H1 (cell line): ENCODE measurements at regions not wholly inside any gene's neighbourhood (a gene's known extent, or its start where the extent isn't known, plus 50 kb on each side); places are given as distances from the start of the nearest gene placed in this dataset.

ENCODE experiments used
- CTCF ChIA-PET: fragments of 300-600 bp; sonication (Branson Sonifier 250); formaldehyde crosslinking; loops from one replicate; lab custom pipeline; 2021; ENCODE audit not compliant: partially characterized antibody; lab: Charles Lee
- POLR2A ChIA-PET: fragments of 300-600 bp; sonication (Branson Sonifier 250); formaldehyde crosslinking; loops from one replicate; lab custom pipeline; 2021; ENCODE audit warnings: inconsistent platforms; ENCODE audit not compliant: partially characterized antibody; lab: Charles Lee
- DNase-seq, 2 experiments: peaks; one replicate each; pipeline versions ENCODE4 v3.0.0 to v3.0.0-alpha.2; 2010 to 2022; ENCODE audit warnings: low spot score in 2 of 2, low read depth in 1 of 2, mixed read lengths in 1 of 2
- FAIRE-seq: peaks from 2 replicates; lab custom pipeline; 2011; peaks lifted over from hg19 to GRCh38; lab: Jason Lieb, UNC
- H2AFZ ChIP-seq: 2 replicates; pipeline ENCODE4 v1.8.1; 2012; ENCODE audit warnings: low read length, inconsistent platforms
- H2AK5ac ChIP-seq: 2 replicates; pipeline ENCODE4 v1.6.1; 2013; ENCODE audit warnings: low read depth, low read length
- H2BK120ac ChIP-seq: replicated peaks from 2 replicates; pipeline ENCODE3; 2013; ENCODE audit warnings: low read depth, low read length, inconsistent platforms
- H2BK12ac ChIP-seq: 2 replicates; pipeline ENCODE4 v1.6.1; 2013; ENCODE audit warnings: low read depth, low read length
- H2BK15ac ChIP-seq: 2 replicates; pipeline ENCODE4 v1.6.1; 2013; ENCODE audit warnings: low read length
- H2BK20ac ChIP-seq: 2 replicates; pipeline ENCODE4 v1.6.1; 2013; ENCODE audit warnings: low read length
- H2BK5ac ChIP-seq: 2 replicates; pipeline ENCODE4 v1.6.1; 2013; ENCODE audit warnings: low read depth, low read length
- H3K14ac ChIP-seq: 2 replicates; pipeline ENCODE4 v1.6.1; 2013; ENCODE audit warnings: inconsistent platforms; ENCODE audit not compliant: insufficient read length
- H3K18ac ChIP-seq: 2 replicates; pipeline ENCODE4 v1.6.1; 2013; ENCODE audit warnings: low read length; ENCODE audit errors: extremely low read depth
- H3K23ac ChIP-seq: 2 replicates; pipeline ENCODE4 v1.6.1; 2013; ENCODE audit warnings: inconsistent platforms; ENCODE audit not compliant: insufficient read length
- H3K23me2 ChIP-seq: 2 replicates; pipeline ENCODE4 v1.6.1; 2013; ENCODE audit warnings: low read depth, low read length
- H3K27ac ChIP-seq: 2 replicates; pipeline ENCODE4 v1.6.1; 2011; ENCODE audit warnings: low read depth, low read length, inconsistent platforms
- H3K27me3 ChIP-seq, 4 experiments: replicated peaks in 1 of 4; 1 replicate in 1 of 4; 2 replicates in 3 of 4; pipeline versions ENCODE4 v1.6.1 to v1.8.1; 2011 to 2013; ENCODE audit warnings: low read length in 3 of 4, mild to moderate bottlenecking in 3 of 4, inconsistent platforms in 2 of 4, mixed read lengths in 2 of 4, moderate library complexity in 1 of 4; ENCODE audit not compliant: control insufficient read depth in 3 of 4, insufficient read depth in 3 of 4; ENCODE audit errors: extremely low read depth in 1 of 4
- H3K36me3 ChIP-seq, 4 experiments: 2 replicates each; pipeline versions ENCODE4 v1.6.1 to v1.8.1; 2011 to 2013; ENCODE audit warnings: mild to moderate bottlenecking in 4 of 4, low read length in 3 of 4, moderate library complexity in 2 of 4, control low read depth in 1 of 4, inconsistent platforms in 1 of 4; ENCODE audit not compliant: insufficient read depth in 4 of 4, control insufficient read depth in 2 of 4
- H3K4ac ChIP-seq: replicated peaks from 2 replicates; pipeline ENCODE3; 2013; ENCODE audit warnings: low read length, low read depth, mixed read lengths, inconsistent platforms; ENCODE audit not compliant: insufficient read length
- H3K4me1 ChIP-seq, 4 experiments: replicated peaks in 1 of 4; 1 replicate in 1 of 4; 2 replicates in 3 of 4; pipeline versions ENCODE4 v1.6.1 to v1.8.1; 2011 to 2013; ENCODE audit warnings: low read length in 3 of 4, inconsistent platforms in 2 of 4, mixed read lengths in 1 of 4; ENCODE audit not compliant: insufficient read depth in 4 of 4, control insufficient read depth in 3 of 4
- H3K4me2 ChIP-seq, 2 experiments: 2 replicates each; pipeline versions ENCODE4 v1.6.1 to v1.8.1; 2011 to 2013; ENCODE audit warnings: low read depth in 2 of 2, low read length in 2 of 2, control low read depth in 1 of 2, inconsistent platforms in 1 of 2, mild to moderate bottlenecking in 1 of 2; ENCODE audit not compliant: insufficient read depth in 1 of 2
- H3K4me3 ChIP-seq, 4 experiments: fragments of 200-600, 300-600 bp in 1 of 4; sonication (generic), shearing (Covaris generic), sonication (Bioruptor Twin) in 1 of 4; 2 replicates each; pipeline versions ENCODE4 v1.5.1 to v1.8.1; 2011 to 2016; ENCODE audit warnings: low read length in 4 of 4, low read depth in 3 of 4, control low read depth in 2 of 4, inconsistent platforms in 2 of 4, mild to moderate bottlenecking in 2 of 4, mixed read lengths in 1 of 4, moderate library complexity in 1 of 4; ENCODE audit not compliant: insufficient read depth in 2 of 4; ENCODE audit errors: extremely low read depth in 1 of 4
- H3K56ac ChIP-seq: replicated peaks from 2 replicates; pipeline ENCODE3; 2013; ENCODE audit warnings: low read depth, mild to moderate bottlenecking, mixed read lengths, low read length, inconsistent platforms; ENCODE audit not compliant: insufficient read length
- H3K79me1 ChIP-seq: 2 replicates; pipeline ENCODE4 v1.6.1; 2013; ENCODE audit warnings: low read depth, low read length, control low read depth
- H3K79me2 ChIP-seq, 2 experiments: 2 replicates each; pipeline versions ENCODE4 v1.6.1 to v1.8.1; 2012 to 2013; ENCODE audit warnings: low read length in 2 of 2, mild to moderate bottlenecking in 2 of 2, inconsistent platforms in 1 of 2; ENCODE audit not compliant: insufficient read depth in 2 of 2, control insufficient read depth in 1 of 2
- H3K9ac ChIP-seq, 4 experiments: replicated peaks in 1 of 4; 1 replicate in 1 of 4; 2 replicates in 3 of 4; pipeline versions ENCODE4 v1.6.1 to v1.8.1; 2011 to 2013; ENCODE audit warnings: low read depth in 3 of 4, low read length in 3 of 4, control low read depth in 2 of 4, mild to moderate bottlenecking in 2 of 4, moderate library complexity in 2 of 4, inconsistent platforms in 1 of 4; ENCODE audit errors: extremely low read depth in 1 of 4
- H3K9me3 ChIP-seq, 2 experiments: 2 replicates each; pipeline versions ENCODE4 v1.6.1 to v1.8.1; 2012 to 2013; ENCODE audit warnings: mild to moderate bottlenecking in 2 of 2, moderate library complexity in 2 of 2, control low read depth in 1 of 2, inconsistent platforms in 1 of 2, low read depth in 1 of 2, low read length in 1 of 2, mixed read lengths in 1 of 2; ENCODE audit not compliant: insufficient read depth in 2 of 2
- H4K20me1 ChIP-seq, 2 experiments: replicated peaks in 1 of 2; 2 replicates each; pipeline versions ENCODE3 to v1.8.1; 2011 to 2013; ENCODE audit warnings: inconsistent platforms in 2 of 2, low read length in 2 of 2, mild to moderate bottlenecking in 1 of 2; ENCODE audit not compliant: insufficient read depth in 2 of 2, control insufficient read depth in 1 of 2
- H4K5ac ChIP-seq: 2 replicates; pipeline ENCODE4 v1.6.1; 2013; ENCODE audit warnings: low read length, low read depth, mixed read lengths, inconsistent platforms; ENCODE audit not compliant: insufficient read length
- H4K8ac ChIP-seq: 2 replicates; pipeline ENCODE4 v1.8.0; 2013; ENCODE audit warnings: mild to moderate bottlenecking, moderate library complexity, low read length, inconsistent platforms; ENCODE audit not compliant: insufficient read depth; ENCODE audit errors: extremely low read depth
- H4K91ac ChIP-seq: replicated peaks from 2 replicates; pipeline ENCODE3; 2013; ENCODE audit warnings: low read length, mixed read lengths, inconsistent platforms; ENCODE audit not compliant: insufficient read length
- ASH2L ChIP-seq: fragments of 200-600, 300-600 bp; sonication (generic); IDR thresholded peaks from one replicate; pipeline ENCODE4 v1.7.1; 2017; ENCODE audit warnings: low read length
- CBX5 ChIP-seq: fragments of 300-800, 300-1000 bp; sonication (generic); IDR thresholded peaks from 2 replicates; pipeline ENCODE4 v1.7.1; 2016; ENCODE audit warnings: antibody characterized with exemption, low read length, low read depth
- CREB1 ChIP-seq: IDR thresholded peaks from 2 replicates; pipeline ENCODE4 v1.6.1; 2012; ENCODE audit warnings: inconsistent platforms
- EP300 ChIP-seq, 2 experiments: IDR thresholded peaks; 1 replicate in 1 of 2; 2 replicates in 1 of 2; pipeline ENCODE4 v1.6.1; 2011 to 2012; ENCODE audit warnings: low read depth in 2 of 2, low read length in 2 of 2, mild to moderate bottlenecking in 2 of 2, borderline replicate concordance in 1 of 2, inconsistent platforms in 1 of 2, moderate library complexity in 1 of 2
- JUN ChIP-seq: IDR thresholded peaks from 2 replicates; pipeline ENCODE4 v1.6.1; 2011; ENCODE audit warnings: low read depth, mild to moderate bottlenecking, improper control_type of control experiment, low read length
- PHF8 ChIP-seq: fragments of 200-600 bp; sonication (generic); conservative IDR thresholded peaks from 2 replicates; pipeline ENCODE4 v1.7.1; 2012; ENCODE audit warnings: low read depth, mild to moderate bottlenecking, inconsistent platforms, low read length, moderate library complexity
- RAD21 ChIP-seq, 2 experiments: IDR thresholded peaks in 1 of 2; conservative IDR thresholded peaks in 1 of 2; 2 replicates each; pipeline ENCODE4 v1.6.1; 2011; ENCODE audit warnings: low read depth in 2 of 2, low read length in 2 of 2, improper control_type of control experiment in 1 of 2, inconsistent platforms in 1 of 2, mild to moderate bottlenecking in 1 of 2, moderate library complexity in 1 of 2
- RBBP5 ChIP-seq: IDR thresholded peaks from 2 replicates; pipeline ENCODE4 v1.7.1; 2012; ENCODE audit warnings: low read depth, mild to moderate bottlenecking, inconsistent platforms, low read length, moderate library complexity, borderline replicate concordance
- RXRA ChIP-seq: IDR thresholded peaks from 2 replicates; pipeline ENCODE4 v1.6.1; 2011; ENCODE audit warnings: low read depth, mild to moderate bottlenecking, low read length, moderate library complexity; ENCODE audit not compliant: insufficient read depth
- SIX5 ChIP-seq: IDR thresholded peaks from 2 replicates; pipeline ENCODE4 v1.6.1; 2011; ENCODE audit warnings: mild to moderate bottlenecking, low read depth, low read length
- SRF ChIP-seq: IDR thresholded peaks from 2 replicates; pipeline ENCODE4 v1.6.1; 2011; ENCODE audit warnings: mild to moderate bottlenecking, low read depth, low read length, moderate library complexity
- SUZ12 ChIP-seq: fragments of 200-600 bp; sonication (generic); IDR thresholded peaks from 2 replicates; pipeline ENCODE4 v1.6.1; 2012; ENCODE audit warnings: mild to moderate bottlenecking, inconsistent platforms, low read length, moderate library complexity, mixed read lengths
- WGBS, 2 experiments: shearing (Covaris generic) in 1 of 2; methylation state at CpG; one replicate each; pipeline versions ENCODE4 v1.1.6 to v1.1.7; 2013 to 2015; ENCODE audit warnings: low lambda C conversion rate in 2 of 2, mixed read lengths in 2 of 2, inconsistent platforms in 1 of 2, low coverage in 1 of 2, missing lambda C conversion rate in 1 of 2; ENCODE audit not compliant: insufficient replicate concordance in 2 of 2, insufficient coverage in 1 of 2, insufficient read length in 1 of 2; ENCODE audit errors: extremely low coverage in 1 of 2, missing lambda C conversion rate in 1 of 2; 5-methylcytosine and 5-hydroxymethylcytosine counted together

DNA sequence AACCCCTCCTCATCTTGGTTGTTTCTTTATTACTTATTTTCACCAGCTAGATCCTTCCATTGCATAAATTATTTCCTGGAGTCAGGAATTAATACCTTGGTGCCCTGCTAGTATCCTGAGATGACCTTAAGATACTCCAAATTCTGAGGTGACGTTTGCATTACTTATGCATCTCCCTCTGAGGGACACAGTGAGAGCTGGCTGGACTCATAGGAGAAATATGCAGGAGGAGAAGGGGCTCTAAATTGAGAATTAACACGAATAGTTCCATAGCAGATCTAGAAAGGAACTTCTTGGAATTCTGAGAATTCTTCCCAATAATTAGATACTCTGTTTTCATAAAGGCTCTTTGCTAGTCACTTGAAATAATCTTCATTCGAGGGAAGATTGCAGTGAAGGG lies 310.6 kb upstream of the ZEB2 start:
- DNase-seq (no peak), FAIRE-seq (no peak)
- H3K56ac ChIP-seq, result no peak overlapping the region
- H3K4me2 ChIP-seq, result no peak overlapping the region
- H3K4ac ChIP-seq, result no peak overlapping the region
- H2BK12ac ChIP-seq, result no peak overlapping the region
- H2AK5ac ChIP-seq, result no peak overlapping the region
- H3K18ac ChIP-seq, result no peak overlapping the region
- no peaks in the 10 kb centered on the region for H3K23me2 ChIP-seq
- no peak overlapping the region for H2BK20ac ChIP-seq
- H3K79me2 ChIP-seq, result no peaks in the 10 kb centered on the region
- no peaks in the 10 kb centered on the region for H4K20me1 ChIP-seq
- H3K36me3 ChIP-seq, result no peaks in the 10 kb centered on the region
- no peak overlapping the region for H2BK120ac ChIP-seq
- no peak overlapping the region for H3K4me3 ChIP-seq
- no peak overlapping the region for H2BK15ac ChIP-seq
- H3K4me1 ChIP-seq, result no peaks in the 10 kb centered on the region; a peak in 1 of 7 replicates
- no peak overlapping the region for H3K23ac ChIP-seq
- no peak overlapping the region for H4K8ac ChIP-seq
- no peaks in the 10 kb centered on the region for H3K79me1 ChIP-seq
- H2AFZ ChIP-seq, result no peak overlapping the region
- 79% methylated on average over 3 of the region's 3 CpGs; no CpG with 5 or more reads in 1 of the 2 experiments for WGBS, 2 experiments
- TF ChIP-seq JUN, result no peak
- TF ChIP-seq SIX5, result no peak
- TF ChIP-seq ASH2L, result no peak
- no peak for TF ChIP-seq RBBP5
- TF ChIP-seq SUZ12, result no peak
- no peak for TF ChIP-seq EP300 (IDR thresholded peaks at IDR 0.05; ENCODE audit: borderline replicate concordance in 1 of 2, low read depth in 2 of 2, low read length in 2 of 2)
- TF ChIP-seq RAD21 (IDR thresholded peaks at IDR 0.05 in 1 of 2, conservative IDR thresholded peaks at IDR 0.05 in 1 of 2; ENCODE audit: low read depth in 2 of 2, low read length in 2 of 2), result no peak
- TF ChIP-seq RXRA, result no peak
- TF ChIP-seq CREB1, result no peak
- no peak for TF ChIP-seq PHF8
- no peak for TF ChIP-seq SRF
- no peak for TF ChIP-seq CBX5
- CTCF ChIA-PET, result interaction anchor here (1.2 kb wide), 1 partner anchor 19 kb away, joined by 3 read pairs; no protein-coding TSS in a partner anchor
- H2BK5ac ChIP-seq, result no peak overlapping the region
- POLR2A ChIA-PET, result no interaction called here
- H3K27me3 ChIP-seq, result no peaks in the 10 kb centered on the region
- H3K14ac ChIP-seq, result no peak overlapping the region
- H3K9me3 ChIP-seq, result no peaks in the 10 kb centered on the region
- H4K5ac ChIP-seq, result no peak overlapping the region
- no peak overlapping the region for H3K9ac ChIP-seq
- no peak overlapping the region for H4K91ac ChIP-seq
- H3K27ac ChIP-seq, result no peak overlapping the region
